CD14-positive monocyte (primary cell): ENCODE measurements at regions not wholly inside any gene's neighbourhood (a gene's known extent, or its start where the extent isn't known, plus 50 kb on each side); places are given as distances from the start of the nearest gene placed in this dataset.

Experiments
- DNase-seq, 3 donors: peaks; one replicate each; pipeline ENCODE4 v3.0.0-alpha.2; 2011 to 2022
- H2AFZ ChIP-seq: 2 replicates; pipeline ENCODE4 v1.6.0; 2012; ENCODE audit warnings: mild to moderate bottlenecking, low read depth, low read length, inconsistent platforms; ENCODE audit not compliant: insufficient read depth, poor library complexity, severe bottlenecking
- H3K27ac ChIP-seq, 2 donors: 1 replicate in 1 of 2; 2 replicates in 1 of 2; pipeline ENCODE4 v1.5.1; 2012 to 2013; ENCODE audit warnings: low read length in 2 of 2, control low read depth in 1 of 2, inconsistent platforms in 1 of 2, low read depth in 1 of 2, mild to moderate bottlenecking in 1 of 2
- H3K27me3 ChIP-seq, 2 donors: one replicate each; pipeline versions ENCODE4 v1.6.0 to v1.6.1; 2011 to 2013; ENCODE audit warnings: low read length in 2 of 2; ENCODE audit not compliant: control insufficient read depth in 2 of 2, insufficient read depth in 2 of 2
- H3K36me3 ChIP-seq, 2 donors: replicated peaks in 1 of 2; 1 replicate in 1 of 2; 2 replicates in 1 of 2; pipeline versions ENCODE4 v1.5.1 to v1.6.1; 2012 to 2013; ENCODE audit warnings: low read length in 2 of 2, control low read depth in 1 of 2, inconsistent platforms in 1 of 2, mild to moderate bottlenecking in 1 of 2; ENCODE audit not compliant: insufficient read depth in 2 of 2, control insufficient read depth in 1 of 2
- H3K4me1 ChIP-seq, 2 donors: 1 replicate in 1 of 2; 2 replicates in 1 of 2; pipeline versions ENCODE4 v1.5.1 to v1.6.1; 2012 to 2013; ENCODE audit warnings: low read length in 2 of 2, control low read depth in 1 of 2, inconsistent platforms in 1 of 2, mild to moderate bottlenecking in 1 of 2, moderate library complexity in 1 of 2; ENCODE audit not compliant: insufficient read depth in 2 of 2, control insufficient read depth in 1 of 2
- H3K4me2 ChIP-seq: replicated peaks from 2 replicates; pipeline ENCODE3; 2012; ENCODE audit warnings: low read length, moderate library complexity, mild to moderate bottlenecking; ENCODE audit not compliant: poor library complexity, severe bottlenecking; ENCODE audit errors: extremely low read depth
- H3K4me3 ChIP-seq, 3 experiments: fragments of 200-600 bp in 1 of 3; sonication (generic) in 1 of 3; replicated peaks in 1 of 3; 1 replicate in 2 of 3; 2 replicates in 1 of 3; pipeline ENCODE4 v1.5.1; 2011 to 2013; ENCODE audit warnings: low read length in 3 of 3, mild to moderate bottlenecking in 3 of 3, control low read depth in 2 of 3, low read depth in 2 of 3, inconsistent platforms in 1 of 3, moderate library complexity in 1 of 3
- H3K79me2 ChIP-seq: 2 replicates; pipeline ENCODE4 v1.6.0; 2012; ENCODE audit warnings: mild to moderate bottlenecking, control low read depth, inconsistent platforms, low read length, moderate library complexity; ENCODE audit not compliant: insufficient read depth
- H3K9ac ChIP-seq: 2 replicates; pipeline ENCODE4 v1.6.0; 2017; ENCODE audit warnings: low read length, mild to moderate bottlenecking; ENCODE audit not compliant: insufficient read depth, poor library complexity, severe bottlenecking
- H3K9me3 ChIP-seq, 2 donors: replicated peaks in 1 of 2; 1 replicate in 1 of 2; 2 replicates in 1 of 2; pipeline versions ENCODE4 v1.5.1 to v1.6.1; 2012 to 2013; ENCODE audit warnings: low read length in 2 of 2, control low read depth in 1 of 2; ENCODE audit not compliant: control insufficient read depth in 1 of 2, insufficient read depth in 1 of 2
- H4K20me1 ChIP-seq: 2 replicates; pipeline ENCODE4 v1.6.0; 2012; ENCODE audit warnings: mild to moderate bottlenecking, low read length, control low read depth, moderate library complexity; ENCODE audit not compliant: insufficient read depth
- H3K27ac Mint-ChIP-seq, 7 donors: one replicate each; pipeline ENCODE4 v1.8.0; 2020; ENCODE audit warnings: mild to moderate bottlenecking in 7 of 7, mixed read lengths in 7 of 7, moderate library complexity in 6 of 7, inconsistent platforms in 2 of 7
- H3K27me3 Mint-ChIP-seq, 3 donors: one replicate each; pipeline ENCODE4 v1.8.0; 2021 to 2022; ENCODE audit warnings: low read depth in 3 of 3, mild to moderate bottlenecking in 3 of 3, mixed read lengths in 3 of 3, moderate library complexity in 3 of 3, inconsistent platforms in 1 of 3
- H3K36me3 Mint-ChIP-seq, 2 donors: one replicate each; pipeline ENCODE4 v1.8.0; 2020; ENCODE audit warnings: mixed read lengths in 2 of 2, inconsistent platforms in 1 of 2, mild to moderate bottlenecking in 1 of 2
- H3K4me1 Mint-ChIP-seq: one replicate; pipeline ENCODE4 v1.8.0; 2020; ENCODE audit warnings: mild to moderate bottlenecking, mixed read lengths
- H3K4me3 Mint-ChIP-seq, 2 donors: one replicate each; pipeline ENCODE4 v1.8.0; 2020; ENCODE audit warnings: mild to moderate bottlenecking in 2 of 2, mixed read lengths in 2 of 2, moderate library complexity in 1 of 2
- H3K9me3 Mint-ChIP-seq, 7 donors: one replicate each; pipeline ENCODE4 v1.8.0; 2020 to 2022; ENCODE audit warnings: mixed read lengths in 7 of 7, mild to moderate bottlenecking in 6 of 7, moderate library complexity in 6 of 7, inconsistent platforms in 2 of 7
- WGBS: methylation state at CpG from one replicate; pipeline ENCODE4 v1.1.5; 2013; ENCODE audit warnings: missing lambda C conversion rate; ENCODE audit not compliant: insufficient coverage; 5-methylcytosine and 5-hydroxymethylcytosine counted together
- intact Hi-C, 2 donors: fragments of 100-400 bp; cut with micrococcal nuclease; formaldehyde crosslinking; loops; one replicate each; pipeline versions ENCODE4 v1.15.0 to v1.15.1; 2023
- TF ChIP-seq, protein P1 (sequence below): fragments of 200-600 bp; IDR thresholded peaks from one replicate; pipeline ENCODE4 v1.8.0; 2022; ENCODE audit warnings: antibody characterized with exemption, mild to moderate bottlenecking

DNA sequence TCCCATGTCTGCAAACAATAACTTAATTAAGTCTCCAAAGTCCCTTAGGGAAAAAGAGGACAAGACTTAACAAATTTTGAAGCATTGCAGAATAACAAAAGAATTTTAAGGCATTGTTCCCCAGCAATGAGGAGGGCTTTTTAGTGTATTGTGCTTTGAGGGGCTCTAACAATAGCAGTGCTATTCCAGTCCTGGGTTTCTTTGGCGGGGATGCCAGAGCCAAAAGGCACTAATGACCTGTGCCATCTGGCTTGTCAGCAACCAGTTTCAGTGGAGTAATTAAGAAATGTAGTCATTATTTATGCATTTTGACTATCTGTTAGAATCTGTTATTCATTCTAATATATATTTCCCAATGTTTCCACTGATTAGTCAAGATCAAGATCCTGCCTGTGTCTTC is 575.4 kb downstream of the SPRY1 start:
- H3K79me2 ChIP-seq, result no peaks in the 10 kb centered on the region
- no peak overlapping the region for H3K27ac ChIP-seq
- no peaks in the 10 kb centered on the region for H4K20me1 ChIP-seq
- H3K36me3 Mint-ChIP-seq, result no peaks in the 10 kb centered on the region
- peaks cover 0 to 6% (median 2%) of the 10 kb centered on the region in 7 donors for H3K9me3 Mint-ChIP-seq
- no peak overlapping the region for H3K4me3 Mint-ChIP-seq
- H3K27ac Mint-ChIP-seq, result no peak overlapping the region
- no peak overlapping the region for H2AFZ ChIP-seq
- H3K36me3 ChIP-seq, result no peaks in the 10 kb centered on the region
- no peak overlapping the region for H3K4me3 ChIP-seq
- no peaks in the 10 kb centered on the region for H3K4me1 Mint-ChIP-seq
- no peaks in the 10 kb centered on the region for H3K27me3 ChIP-seq
- H3K4me1 ChIP-seq, result no peaks in the 10 kb centered on the region
- no CpG with 5 or more reads among the region's 1 CpG for WGBS
- TF ChIP-seq, protein P1, sequence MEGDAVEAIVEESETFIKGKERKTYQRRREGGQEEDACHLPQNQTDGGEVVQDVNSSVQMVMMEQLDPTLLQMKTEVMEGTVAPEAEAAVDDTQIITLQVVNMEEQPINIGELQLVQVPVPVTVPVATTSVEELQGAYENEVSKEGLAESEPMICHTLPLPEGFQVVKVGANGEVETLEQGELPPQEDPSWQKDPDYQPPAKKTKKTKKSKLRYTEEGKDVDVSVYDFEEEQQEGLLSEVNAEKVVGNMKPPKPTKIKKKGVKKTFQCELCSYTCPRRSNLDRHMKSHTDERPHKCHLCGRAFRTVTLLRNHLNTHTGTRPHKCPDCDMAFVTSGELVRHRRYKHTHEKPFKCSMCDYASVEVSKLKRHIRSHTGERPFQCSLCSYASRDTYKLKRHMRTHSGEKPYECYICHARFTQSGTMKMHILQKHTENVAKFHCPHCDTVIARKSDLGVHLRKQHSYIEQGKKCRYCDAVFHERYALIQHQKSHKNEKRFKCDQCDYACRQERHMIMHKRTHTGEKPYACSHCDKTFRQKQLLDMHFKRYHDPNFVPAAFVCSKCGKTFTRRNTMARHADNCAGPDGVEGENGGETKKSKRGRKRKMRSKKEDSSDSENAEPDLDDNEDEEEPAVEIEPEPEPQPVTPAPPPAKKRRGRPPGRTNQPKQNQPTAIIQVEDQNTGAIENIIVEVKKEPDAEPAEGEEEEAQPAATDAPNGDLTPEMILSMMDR, result no peak
- peaks cover 0 to 5% (median 0%) of the 10 kb centered on the region in 3 donors for H3K27me3 Mint-ChIP-seq
- no peak overlapping the region for H3K9ac ChIP-seq
- no peak for DNase-seq
- intact Hi-C loops, result no loop called here
- no peaks in the 10 kb centered on the region for H3K9me3 ChIP-seq
- H3K4me2 ChIP-seq, result no peak overlapping the region

DNA sequence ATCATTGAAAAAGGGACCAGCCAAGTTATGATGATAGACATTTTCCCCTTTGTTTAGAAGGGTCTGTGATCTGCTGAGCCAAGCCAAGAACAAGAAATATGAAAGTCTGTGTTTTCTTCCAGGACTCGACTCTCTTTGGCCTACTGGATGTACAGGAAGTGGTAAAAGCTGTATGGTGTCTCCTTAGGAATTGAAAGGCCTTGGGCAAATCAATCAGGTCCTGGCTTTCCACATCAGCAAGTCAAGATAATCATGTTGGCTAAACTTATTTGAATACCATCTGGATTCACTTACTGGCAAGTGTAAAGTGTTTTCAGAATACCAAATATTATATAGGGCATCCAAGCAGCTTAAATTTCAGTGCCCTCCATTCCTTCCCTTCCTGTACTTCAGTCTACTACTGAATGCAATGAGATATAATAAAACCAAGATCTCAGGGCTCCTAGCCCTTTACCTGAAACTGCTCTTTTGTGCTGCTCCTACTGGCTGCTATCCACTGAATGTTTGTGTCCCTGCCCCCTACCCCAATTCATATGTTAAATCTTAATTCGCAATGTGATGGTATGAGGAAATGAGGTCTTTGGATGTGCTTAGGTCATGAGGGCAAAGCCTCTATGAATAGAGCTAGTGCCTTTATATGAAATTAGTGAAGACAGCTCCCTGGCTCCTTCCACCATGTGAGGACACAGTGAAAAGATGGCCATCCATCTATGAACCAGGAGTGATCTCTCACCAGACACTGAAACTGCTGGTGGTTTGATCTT is 578.0 kb downstream of the SPRY1 start:
- no peaks in the 10 kb centered on the region for H3K27me3 ChIP-seq
- H2AFZ ChIP-seq, result no peak overlapping the region
- H3K4me2 ChIP-seq, result no peak overlapping the region
- intact Hi-C loops, result no loop called here
- WGBS, result 100% methylated on average over 1 of the region's 2 CpGs
- H3K4me3 ChIP-seq, result no peak overlapping the region
- H3K79me2 ChIP-seq, result no peaks in the 10 kb centered on the region
- no peaks in the 10 kb centered on the region for H3K4me1 ChIP-seq
- no peak overlapping the region for H3K27ac Mint-ChIP-seq
- H3K4me3 Mint-ChIP-seq, result no peak overlapping the region
- H3K36me3 Mint-ChIP-seq, result no peaks in the 10 kb centered on the region
- DNase-seq, result no peak
- no peaks in the 10 kb centered on the region for H3K4me1 Mint-ChIP-seq
- TF ChIP-seq, protein P1, result no peak
- no peaks in the 10 kb centered on the region for H3K36me3 ChIP-seq
- no peak overlapping the region for H3K9ac ChIP-seq
- H3K27me3 Mint-ChIP-seq, result peaks cover 0 to 6% (median 0%) of the 10 kb centered on the region in 3 donors
- H3K9me3 ChIP-seq, result no peaks in the 10 kb centered on the region
- no peak overlapping the region for H3K27ac ChIP-seq
- peaks cover 0 to 8% (median 3%) of the 10 kb centered on the region in 7 donors for H3K9me3 Mint-ChIP-seq
- H4K20me1 ChIP-seq, result no peaks in the 10 kb centered on the region
